H1 (cell line): ENCODE measurements at regions not wholly inside any gene's neighbourhood (a gene's known extent, or its start where the extent isn't known, plus 50 kb on each side); places are given as distances from the start of the nearest gene placed in this dataset.

Experiments
- CTCF ChIA-PET: fragments of 300-600 bp; sonication (Branson Sonifier 250); formaldehyde crosslinking; loops from one replicate; lab custom pipeline; 2021; ENCODE audit not compliant: partially characterized antibody; lab: Charles Lee
- POLR2A ChIA-PET: fragments of 300-600 bp; sonication (Branson Sonifier 250); formaldehyde crosslinking; loops from one replicate; lab custom pipeline; 2021; ENCODE audit warnings: inconsistent platforms; ENCODE audit not compliant: partially characterized antibody; lab: Charles Lee
- DNase-seq, 2 experiments: peaks; one replicate each; pipeline versions ENCODE4 v3.0.0 to v3.0.0-alpha.2; 2010 to 2022; ENCODE audit warnings: low spot score in 2 of 2, low read depth in 1 of 2, mixed read lengths in 1 of 2
- FAIRE-seq: peaks from 2 replicates; lab custom pipeline; 2011; peaks lifted over from hg19 to GRCh38; lab: Jason Lieb, UNC
- H2AFZ ChIP-seq: 2 replicates; pipeline ENCODE4 v1.8.1; 2012; ENCODE audit warnings: low read length, inconsistent platforms
- H2AK5ac ChIP-seq: 2 replicates; pipeline ENCODE4 v1.6.1; 2013; ENCODE audit warnings: low read depth, low read length
- H2BK120ac ChIP-seq: replicated peaks from 2 replicates; pipeline ENCODE3; 2013; ENCODE audit warnings: low read depth, low read length, inconsistent platforms
- H2BK12ac ChIP-seq: 2 replicates; pipeline ENCODE4 v1.6.1; 2013; ENCODE audit warnings: low read depth, low read length
- H2BK15ac ChIP-seq: 2 replicates; pipeline ENCODE4 v1.6.1; 2013; ENCODE audit warnings: low read length
- H2BK20ac ChIP-seq: 2 replicates; pipeline ENCODE4 v1.6.1; 2013; ENCODE audit warnings: low read length
- H2BK5ac ChIP-seq: 2 replicates; pipeline ENCODE4 v1.6.1; 2013; ENCODE audit warnings: low read depth, low read length
- H3K14ac ChIP-seq: 2 replicates; pipeline ENCODE4 v1.6.1; 2013; ENCODE audit warnings: inconsistent platforms; ENCODE audit not compliant: insufficient read length
- H3K18ac ChIP-seq: 2 replicates; pipeline ENCODE4 v1.6.1; 2013; ENCODE audit warnings: low read length; ENCODE audit errors: extremely low read depth
- H3K23ac ChIP-seq: 2 replicates; pipeline ENCODE4 v1.6.1; 2013; ENCODE audit warnings: inconsistent platforms; ENCODE audit not compliant: insufficient read length
- H3K23me2 ChIP-seq: 2 replicates; pipeline ENCODE4 v1.6.1; 2013; ENCODE audit warnings: low read depth, low read length
- H3K27ac ChIP-seq: 2 replicates; pipeline ENCODE4 v1.6.1; 2011; ENCODE audit warnings: low read depth, low read length, inconsistent platforms
- H3K27me3 ChIP-seq, 4 experiments: replicated peaks in 1 of 4; 1 replicate in 1 of 4; 2 replicates in 3 of 4; pipeline versions ENCODE4 v1.6.1 to v1.8.1; 2011 to 2013; ENCODE audit warnings: low read length in 3 of 4, mild to moderate bottlenecking in 3 of 4, inconsistent platforms in 2 of 4, mixed read lengths in 2 of 4, moderate library complexity in 1 of 4; ENCODE audit not compliant: control insufficient read depth in 3 of 4, insufficient read depth in 3 of 4; ENCODE audit errors: extremely low read depth in 1 of 4
- H3K36me3 ChIP-seq, 4 experiments: 2 replicates each; pipeline versions ENCODE4 v1.6.1 to v1.8.1; 2011 to 2013; ENCODE audit warnings: mild to moderate bottlenecking in 4 of 4, low read length in 3 of 4, moderate library complexity in 2 of 4, control low read depth in 1 of 4, inconsistent platforms in 1 of 4; ENCODE audit not compliant: insufficient read depth in 4 of 4, control insufficient read depth in 2 of 4
- H3K4ac ChIP-seq: replicated peaks from 2 replicates; pipeline ENCODE3; 2013; ENCODE audit warnings: low read length, low read depth, mixed read lengths, inconsistent platforms; ENCODE audit not compliant: insufficient read length
- H3K4me1 ChIP-seq, 4 experiments: replicated peaks in 1 of 4; 1 replicate in 1 of 4; 2 replicates in 3 of 4; pipeline versions ENCODE4 v1.6.1 to v1.8.1; 2011 to 2013; ENCODE audit warnings: low read length in 3 of 4, inconsistent platforms in 2 of 4, mixed read lengths in 1 of 4; ENCODE audit not compliant: insufficient read depth in 4 of 4, control insufficient read depth in 3 of 4
- H3K4me2 ChIP-seq, 2 experiments: 2 replicates each; pipeline versions ENCODE4 v1.6.1 to v1.8.1; 2011 to 2013; ENCODE audit warnings: low read depth in 2 of 2, low read length in 2 of 2, control low read depth in 1 of 2, inconsistent platforms in 1 of 2, mild to moderate bottlenecking in 1 of 2; ENCODE audit not compliant: insufficient read depth in 1 of 2
- H3K4me3 ChIP-seq, 4 experiments: fragments of 200-600, 300-600 bp in 1 of 4; sonication (generic), shearing (Covaris generic), sonication (Bioruptor Twin) in 1 of 4; 2 replicates each; pipeline versions ENCODE4 v1.5.1 to v1.8.1; 2011 to 2016; ENCODE audit warnings: low read length in 4 of 4, low read depth in 3 of 4, control low read depth in 2 of 4, inconsistent platforms in 2 of 4, mild to moderate bottlenecking in 2 of 4, mixed read lengths in 1 of 4, moderate library complexity in 1 of 4; ENCODE audit not compliant: insufficient read depth in 2 of 4; ENCODE audit errors: extremely low read depth in 1 of 4
- H3K56ac ChIP-seq: replicated peaks from 2 replicates; pipeline ENCODE3; 2013; ENCODE audit warnings: low read depth, mild to moderate bottlenecking, mixed read lengths, low read length, inconsistent platforms; ENCODE audit not compliant: insufficient read length
- H3K79me1 ChIP-seq: 2 replicates; pipeline ENCODE4 v1.6.1; 2013; ENCODE audit warnings: low read depth, low read length, control low read depth
- H3K79me2 ChIP-seq, 2 experiments: 2 replicates each; pipeline versions ENCODE4 v1.6.1 to v1.8.1; 2012 to 2013; ENCODE audit warnings: low read length in 2 of 2, mild to moderate bottlenecking in 2 of 2, inconsistent platforms in 1 of 2; ENCODE audit not compliant: insufficient read depth in 2 of 2, control insufficient read depth in 1 of 2
- H3K9ac ChIP-seq, 4 experiments: replicated peaks in 1 of 4; 1 replicate in 1 of 4; 2 replicates in 3 of 4; pipeline versions ENCODE4 v1.6.1 to v1.8.1; 2011 to 2013; ENCODE audit warnings: low read depth in 3 of 4, low read length in 3 of 4, control low read depth in 2 of 4, mild to moderate bottlenecking in 2 of 4, moderate library complexity in 2 of 4, inconsistent platforms in 1 of 4; ENCODE audit errors: extremely low read depth in 1 of 4
- H3K9me3 ChIP-seq, 2 experiments: 2 replicates each; pipeline versions ENCODE4 v1.6.1 to v1.8.1; 2012 to 2013; ENCODE audit warnings: mild to moderate bottlenecking in 2 of 2, moderate library complexity in 2 of 2, control low read depth in 1 of 2, inconsistent platforms in 1 of 2, low read depth in 1 of 2, low read length in 1 of 2, mixed read lengths in 1 of 2; ENCODE audit not compliant: insufficient read depth in 2 of 2
- H4K20me1 ChIP-seq, 2 experiments: replicated peaks in 1 of 2; 2 replicates each; pipeline versions ENCODE3 to v1.8.1; 2011 to 2013; ENCODE audit warnings: inconsistent platforms in 2 of 2, low read length in 2 of 2, mild to moderate bottlenecking in 1 of 2; ENCODE audit not compliant: insufficient read depth in 2 of 2, control insufficient read depth in 1 of 2
- H4K5ac ChIP-seq: 2 replicates; pipeline ENCODE4 v1.6.1; 2013; ENCODE audit warnings: low read length, low read depth, mixed read lengths, inconsistent platforms; ENCODE audit not compliant: insufficient read length
- H4K8ac ChIP-seq: 2 replicates; pipeline ENCODE4 v1.8.0; 2013; ENCODE audit warnings: mild to moderate bottlenecking, moderate library complexity, low read length, inconsistent platforms; ENCODE audit not compliant: insufficient read depth; ENCODE audit errors: extremely low read depth
- H4K91ac ChIP-seq: replicated peaks from 2 replicates; pipeline ENCODE3; 2013; ENCODE audit warnings: low read length, mixed read lengths, inconsistent platforms; ENCODE audit not compliant: insufficient read length
- EZH2 ChIP-seq: fragments of 200-600 bp; sonication (generic); IDR thresholded peaks from 2 replicates; pipeline ENCODE4 v1.7.1; 2012; ENCODE audit warnings: low read depth, mild to moderate bottlenecking, moderate library complexity, low read length, inconsistent platforms; ENCODE audit not compliant: severe bottlenecking
- SRF ChIP-seq: IDR thresholded peaks from 2 replicates; pipeline ENCODE4 v1.6.1; 2011; ENCODE audit warnings: mild to moderate bottlenecking, low read depth, low read length, moderate library complexity
- WGBS, 2 experiments: shearing (Covaris generic) in 1 of 2; methylation state at CpG; one replicate each; pipeline versions ENCODE4 v1.1.6 to v1.1.7; 2013 to 2015; ENCODE audit warnings: low lambda C conversion rate in 2 of 2, mixed read lengths in 2 of 2, inconsistent platforms in 1 of 2, low coverage in 1 of 2, missing lambda C conversion rate in 1 of 2; ENCODE audit not compliant: insufficient replicate concordance in 2 of 2, insufficient coverage in 1 of 2, insufficient read length in 1 of 2; ENCODE audit errors: extremely low coverage in 1 of 2, missing lambda C conversion rate in 1 of 2; 5-methylcytosine and 5-hydroxymethylcytosine counted together

DNA sequence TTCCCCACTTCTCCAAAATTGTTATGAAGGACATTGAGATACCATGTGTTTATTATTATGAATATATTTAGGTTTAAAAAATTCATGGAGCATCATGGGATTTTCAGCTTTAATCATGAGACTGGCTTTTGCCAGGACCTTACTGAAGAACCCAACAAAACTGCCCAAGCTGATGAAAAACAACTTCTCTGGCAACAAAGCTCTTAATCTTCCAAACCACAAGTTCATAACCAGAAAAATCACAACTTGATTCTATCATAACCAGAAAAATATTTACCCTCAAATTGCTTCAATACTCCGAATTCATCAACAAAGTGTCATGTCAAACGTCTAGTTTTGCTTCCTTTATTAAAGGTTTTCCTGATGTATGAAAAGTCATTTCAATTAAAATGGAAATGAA is 971.8 kb upstream of the ACVR2A start:
- Histone ChIP-seq H3K9me3 (no peaks in the 10 kb centered on the region), H3K56ac (no peak overlapping the region), H2AFZ (no peak overlapping the region), H3K4ac (no peak overlapping the region), H3K4me1 (no peaks in the 10 kb centered on the region), H3K79me2 (no peaks in the 10 kb centered on the region), H4K91ac (no peak overlapping the region), H4K5ac (no peak overlapping the region), H3K36me3 (no peaks in the 10 kb centered on the region), H3K14ac (no peak overlapping the region), H2AK5ac (no peak overlapping the region), H2BK20ac (no peak overlapping the region), H3K23me2 (no peaks in the 10 kb centered on the region), H4K8ac (no peak overlapping the region), H3K18ac (no peak overlapping the region), H3K4me3 (no peak overlapping the region), H2BK120ac (no peak overlapping the region), H3K79me1 (no peaks in the 10 kb centered on the region), H4K20me1 (no peaks in the 10 kb centered on the region), H2BK5ac (no peak overlapping the region), H3K27me3 (no peaks in the 10 kb centered on the region), H2BK15ac (no peak overlapping the region), H3K23ac (no peak overlapping the region), H2BK12ac (no peak overlapping the region), H3K27ac (no peak overlapping the region), H3K9ac (no peak overlapping the region), H3K4me2 (no peak overlapping the region)
- ChIA-PET POLR2A (no interaction called here), CTCF (no interaction called here)
- no peak for DNase-seq
- 93% methylated on average over 2 of the region's 2 CpGs; no CpG with 5 or more reads in 1 of the 2 experiments for whole genome bisulfite sequencing, 2 experiments
- no peak for FAIRE-seq
- TF ChIP-seq EZH2, result no peak
- no peak for TF ChIP-seq SRF
